ENCODE measurements at regions not wholly inside any gene's neighbourhood (a gene's known extent, or its start where the extent isn't known, plus 50 kb on each side); places are given as distances from the start of the nearest gene placed in this dataset.

- ChIA-PET POLR2A (no interaction called here), CTCF (no interaction called here)
- Histone ChIP-seq H3K36me3 (replicated peaks in 1 of 2; ENCODE audit: control extremely low read depth in 1 of 2, control insufficient read depth in 1 of 2, extremely low read depth in 1 of 2, insufficient read depth in 2 of 2, low read length in 1 of 2) (no peaks in the 10 kb centered on the region), H3K4me1 (ENCODE audit: control insufficient read depth in 2 of 2, insufficient read depth in 2 of 2, low read length in 2 of 2) (peaks cover 14 to 21% of the 10 kb centered on the region in 2 donors), H4K20me1 (ENCODE audit: control insufficient read depth, insufficient read depth, low read length, poor library complexity, severe bottlenecking) (no peaks in the 10 kb centered on the region), H3K79me2 (ENCODE audit: control insufficient read depth, insufficient read depth, low read length) (no peaks in the 10 kb centered on the region), H2AFZ (ENCODE audit: insufficient read depth, low read depth, low read length, poor library complexity, severe bottlenecking) (no peak overlapping the region), H3K9ac (ENCODE audit: low read length) (no peak overlapping the region), H3K27me3 (replicated peaks in 1 of 4; ENCODE audit: control extremely low read depth in 1 of 4, control insufficient read depth in 3 of 4, insufficient read depth in 4 of 4, low read length in 3 of 4) (no peaks in the 10 kb centered on the region), H3K4me3 (ENCODE audit: control extremely low read depth in 1 of 5, extremely low read depth in 1 of 5, insufficient read depth in 1 of 5, low read depth in 2 of 5, low read length in 4 of 5) (no peak overlapping the region), H3K9me3 (ENCODE audit: control extremely low read depth in 1 of 3, control insufficient read depth in 2 of 3, insufficient read depth in 1 of 3, low read length in 2 of 3) (no peaks in the 10 kb centered on the region), H3K27ac (ENCODE audit: low read length in 2 of 2) (no peak overlapping the region), H3K4me2 (replicated peaks; ENCODE audit: low read depth, low read length, poor library complexity, severe bottlenecking) (no peak overlapping the region)
- H3K27me3 Mint-ChIP-seq: no peaks in the 10 kb centered on the region
- H3K27ac Mint-ChIP-seq: no peak overlapping the region
- TF ChIP-seq EZH2 (IDR thresholded peaks at IDR 0.05; ENCODE audit: borderline replicate concordance, insufficient read depth, low read depth, low read length, poor library complexity, severe bottlenecking): no peak
- TF ChIP-seq, protein P1, sequence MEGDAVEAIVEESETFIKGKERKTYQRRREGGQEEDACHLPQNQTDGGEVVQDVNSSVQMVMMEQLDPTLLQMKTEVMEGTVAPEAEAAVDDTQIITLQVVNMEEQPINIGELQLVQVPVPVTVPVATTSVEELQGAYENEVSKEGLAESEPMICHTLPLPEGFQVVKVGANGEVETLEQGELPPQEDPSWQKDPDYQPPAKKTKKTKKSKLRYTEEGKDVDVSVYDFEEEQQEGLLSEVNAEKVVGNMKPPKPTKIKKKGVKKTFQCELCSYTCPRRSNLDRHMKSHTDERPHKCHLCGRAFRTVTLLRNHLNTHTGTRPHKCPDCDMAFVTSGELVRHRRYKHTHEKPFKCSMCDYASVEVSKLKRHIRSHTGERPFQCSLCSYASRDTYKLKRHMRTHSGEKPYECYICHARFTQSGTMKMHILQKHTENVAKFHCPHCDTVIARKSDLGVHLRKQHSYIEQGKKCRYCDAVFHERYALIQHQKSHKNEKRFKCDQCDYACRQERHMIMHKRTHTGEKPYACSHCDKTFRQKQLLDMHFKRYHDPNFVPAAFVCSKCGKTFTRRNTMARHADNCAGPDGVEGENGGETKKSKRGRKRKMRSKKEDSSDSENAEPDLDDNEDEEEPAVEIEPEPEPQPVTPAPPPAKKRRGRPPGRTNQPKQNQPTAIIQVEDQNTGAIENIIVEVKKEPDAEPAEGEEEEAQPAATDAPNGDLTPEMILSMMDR (IDR thresholded peaks at IDR 0.05): no peak
- intact Hi-C loops (cut with micrococcal nuclease): no loop called here
- 21% methylated on average over 2 of the region's 3 CpGs for WGBS (ENCODE audit: insufficient coverage)
- no peak for ATAC-seq (ENCODE audit: low read depth)
- no peak for DNase-seq
- H3K4me1 Mint-ChIP-seq: peaks cover 18% of the 10 kb centered on the region
- no peaks in the 10 kb centered on the region for H3K9me3 Mint-ChIP-seq (ENCODE audit: insufficient read depth)
- H3K4me3 Mint-ChIP-seq: no peak overlapping the region
Observed at GRCh38 chrX:118216087-118216486, 99.5 kb upstream of the KLHL13 start.

GRCh38 chrX:118216509-118216908 lies 99.9 kb upstream of the KLHL13 start:
- Histone ChIP-seq H3K9me3 (ENCODE audit: control extremely low read depth in 1 of 3, control insufficient read depth in 2 of 3, insufficient read depth in 1 of 3, low read length in 2 of 3) (no peaks in the 10 kb centered on the region), H4K20me1 (ENCODE audit: control insufficient read depth, insufficient read depth, low read length, poor library complexity, severe bottlenecking) (no peaks in the 10 kb centered on the region), H3K27me3 (replicated peaks in 1 of 4; ENCODE audit: control extremely low read depth in 1 of 4, control insufficient read depth in 3 of 4, insufficient read depth in 4 of 4, low read length in 3 of 4) (no peaks in the 10 kb centered on the region), H3K9ac (ENCODE audit: low read length) (no peak overlapping the region), H3K4me1 (ENCODE audit: control insufficient read depth in 2 of 2, insufficient read depth in 2 of 2, low read length in 2 of 2) (peaks cover 14 to 18% of the 10 kb centered on the region in 2 donors), H3K79me2 (ENCODE audit: control insufficient read depth, insufficient read depth, low read length) (no peaks in the 10 kb centered on the region), H2AFZ (ENCODE audit: insufficient read depth, low read depth, low read length, poor library complexity, severe bottlenecking) (no peak overlapping the region), H3K4me2 (replicated peaks; ENCODE audit: low read depth, low read length, poor library complexity, severe bottlenecking) (no peak overlapping the region), H3K27ac (ENCODE audit: low read length in 2 of 2) (no peak overlapping the region), H3K4me3 (ENCODE audit: control extremely low read depth in 1 of 5, extremely low read depth in 1 of 5, insufficient read depth in 1 of 5, low read depth in 2 of 5, low read length in 4 of 5) (no peak overlapping the region), H3K36me3 (replicated peaks in 1 of 2; ENCODE audit: control extremely low read depth in 1 of 2, control insufficient read depth in 1 of 2, extremely low read depth in 1 of 2, insufficient read depth in 2 of 2, low read length in 1 of 2) (no peaks in the 10 kb centered on the region)
- TF ChIP-seq, protein P1 (IDR thresholded peaks at IDR 0.05): no peak
- no peak for TF ChIP-seq EZH2 (IDR thresholded peaks at IDR 0.05; ENCODE audit: borderline replicate concordance, insufficient read depth, low read depth, low read length, poor library complexity, severe bottlenecking)
- intact Hi-C loops (cut with micrococcal nuclease): no loop called here
- DNase-seq (no peak), ATAC-seq (ENCODE audit: low read depth) (no peak)
- H3K4me1 Mint-ChIP-seq: peaks cover 17% of the 10 kb centered on the region
- no peak overlapping the region for H3K27ac Mint-ChIP-seq
- ChIA-PET CTCF (no interaction called here), POLR2A (no interaction called here)
- no peaks in the 10 kb centered on the region for H3K27me3 Mint-ChIP-seq
- WGBS (ENCODE audit: insufficient coverage): 70% methylated on average over 2 of the region's 5 CpGs
- no peaks in the 10 kb centered on the region for H3K9me3 Mint-ChIP-seq (ENCODE audit: insufficient read depth)
- H3K4me3 Mint-ChIP-seq: no peak overlapping the region

Data from B cell (primary cell).